Heart left ventricle (tissue), 16 donors: ENCODE measurements at regions not wholly inside any gene's neighbourhood (a gene's known extent, or its start where the extent isn't known, plus 50 kb on each side); places are given as distances from the start of the nearest gene placed in this dataset.

Experiments used
- ATAC-seq, 4 donors: fragments of 200-7000 bp; cut with Tn5 transposase; one replicate each; pipeline ENCODE4 v1.9.1; 2020 to 2022; ENCODE audit warnings: moderate library complexity in 4 of 4, mild to moderate bottlenecking in 3 of 4, moderate number of reproducible peaks in 1 of 4
- DNase-seq, 5 donors: peaks; one replicate each; pipeline ENCODE4 v3.0.0-alpha.2; 2020
- H3K27ac ChIP-seq, 12 donors: fragments of 200-600 bp; sonication (generic) in 4 of 12; one replicate each; pipeline versions ENCODE4 v1.5.0 to v1.8.0; 2016 to 2022; ENCODE audit warnings: mild to moderate bottlenecking in 2 of 12
- H3K27me3 ChIP-seq, 9 donors: fragments of 200-600 bp; sonication (generic) in 2 of 9; one replicate each; pipeline versions ENCODE4 v1.5.1 to v1.8.0; 2016 to 2022; ENCODE audit warnings: mild to moderate bottlenecking in 3 of 9
- H3K36me3 ChIP-seq, 9 donors: fragments of 200-600 bp; sonication (generic) in 2 of 9; one replicate each; pipeline versions ENCODE4 v1.5.0 to v1.8.0; 2018 to 2022; ENCODE audit warnings: mild to moderate bottlenecking in 2 of 9
- H3K4me1 ChIP-seq, 12 donors: fragments of 200-600 bp; sonication (generic) in 4 of 12; one replicate each; pipeline versions ENCODE4 v1.5.0 to v1.8.0; 2016 to 2022; ENCODE audit warnings: mild to moderate bottlenecking in 3 of 12
- H3K4me3 ChIP-seq, 12 donors: fragments of 200-600 bp; sonication (generic) in 4 of 12; one replicate each; pipeline versions ENCODE4 v1.5.0 to v1.8.0; 2017 to 2022; ENCODE audit warnings: mild to moderate bottlenecking in 9 of 12, moderate library complexity in 4 of 12
- H3K9me3 ChIP-seq, 12 donors: fragments of 200-600 bp; sonication (generic) in 4 of 12; one replicate each; pipeline versions ENCODE4 v1.5.0 to v1.8.0; 2016 to 2022; ENCODE audit warnings: mild to moderate bottlenecking in 1 of 12
- CTCF ChIP-seq, 12 donors: fragments of 200-600 bp; sonication (generic) in 4 of 12; IDR thresholded peaks; one replicate each; pipeline versions ENCODE4 v1.5.0 to v1.8.0; 2018 to 2022; ENCODE audit warnings: antibody characterized with exemption in 12 of 12, mild to moderate bottlenecking in 5 of 12
- POLR2A ChIP-seq, 2 donors: fragments of 450-650 bp; IDR thresholded peaks; one replicate each; pipeline ENCODE4 v1.6.1; 2017; ENCODE audit warnings: antibody characterized with exemption in 2 of 2, mild to moderate bottlenecking in 2 of 2, moderate library complexity in 2 of 2
- WGBS, 4 donors: extraction: QIAGEN DNeasy Blood & Tissue Kit in 2 of 4; methylation state at CpG; one replicate each; pipeline versions ENCODE4 v1.1.5 to v1.1.7; 2013 to 2018; 5-methylcytosine and 5-hydroxymethylcytosine counted together
- intact Hi-C, 10 donors: fragments of 100-400 bp; cut with DNase I; formaldehyde crosslinking; loops; one replicate each; pipeline versions ENCODE4 v1.11.1 to v1.14.2; 2022
- donor health status: ischemic (EF 13 %, LVEDD 7.1; RV severe dilation, severe dysfunction).
- donor health status: healthy with polysubstance abuse.
- donor health status: DM: no; HTN: yes; CAD: no.
- donor health status: DM: no; HTN: no; CAD: no.
- donor health status: ischemic (EF 25% LVEDD 6.9; RV normal size, moderate dysfunction).
- donor health status: ischemic (EF 25% LVEDD 5.7; RV mildly dilated, moderate dysfunction).
- donor health status: healthy.
- donor health status: DM: yes; HTN: yes; CAD: no.
- donor health status: ischemic (EF 35%, LVEDD 5.7; RV mildly dilated, moderate dysfunction).
- donor health status: nonischemic (EF 11% LVEDD 7.7; RV severe dilation, severe dysfunction).
- donor health status: DM: yes; HTN: yes; CAD: no.
- donor health status: PGD.
- donor health status: ischemic (EF 29% LVEDD 5.4; RV normal size, mild dysfunction).
- donor health status: nonischemic (EF 23%, LVEDD 6.1; RV moderate dilation, normal function).

DNA sequence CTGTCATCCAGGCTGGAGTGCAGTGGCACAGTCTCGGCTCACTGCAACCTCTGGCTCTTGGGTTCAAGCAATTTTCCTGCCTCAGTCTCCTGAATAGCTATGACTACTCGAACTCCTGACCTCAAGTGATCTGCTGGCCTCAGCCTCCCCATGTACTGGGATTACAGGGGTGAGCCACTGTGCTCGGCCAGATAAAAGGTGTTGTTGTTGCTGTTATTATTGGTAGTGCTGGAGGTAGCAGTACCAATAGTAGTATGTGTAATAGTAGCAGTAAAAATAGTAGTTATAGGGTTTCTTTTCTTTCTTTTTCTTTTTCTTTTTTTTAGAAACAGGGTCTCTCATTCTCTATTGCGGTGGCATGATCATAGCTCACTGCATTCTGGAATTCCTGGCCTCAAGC is 592.1 kb downstream of the ARAP2 start:
- no peak overlapping the region for H3K27ac ChIP-seq
- ATAC-seq (no peak), DNase-seq (no peak)
- H3K9me3 ChIP-seq, result no peaks in the 10 kb centered on the region
- H3K27me3 ChIP-seq, result no peaks in the 10 kb centered on the region
- no peaks in the 10 kb centered on the region for H3K36me3 ChIP-seq
- no peak overlapping the region for H3K4me3 ChIP-seq
- TF ChIP-seq POLR2A (IDR thresholded peaks at IDR 0.05) (no peak), CTCF (IDR thresholded peaks at IDR 0.05) (no peak)
- WGBS, 4 donors, result 64 to 73% (median 72%) methylated on average over 4 of the region's 4 CpGs
- intact Hi-C loops, result no loop called here
- H3K4me1 ChIP-seq, result no peaks in the 10 kb centered on the region

- H3K27me3 ChIP-seq, result no peaks in the 10 kb centered on the region
- no peak for DNase-seq
- H3K27ac ChIP-seq, result no peak overlapping the region
- ATAC-seq, result no peak
- no peaks in the 10 kb centered on the region for H3K9me3 ChIP-seq
- intact Hi-C loops, result no loop called here
- H3K36me3 ChIP-seq, result no peaks in the 10 kb centered on the region
- TF ChIP-seq POLR2A (IDR thresholded peaks at IDR 0.05), result no peak
- TF ChIP-seq CTCF (IDR thresholded peaks at IDR 0.05), result no peak
- no peak overlapping the region for H3K4me3 ChIP-seq
- no peaks in the 10 kb centered on the region for H3K4me1 ChIP-seq
These were observed 590.9 kb downstream of the ARAP2 start for GRCh38 chr4:35653451-35653850.

DNA sequence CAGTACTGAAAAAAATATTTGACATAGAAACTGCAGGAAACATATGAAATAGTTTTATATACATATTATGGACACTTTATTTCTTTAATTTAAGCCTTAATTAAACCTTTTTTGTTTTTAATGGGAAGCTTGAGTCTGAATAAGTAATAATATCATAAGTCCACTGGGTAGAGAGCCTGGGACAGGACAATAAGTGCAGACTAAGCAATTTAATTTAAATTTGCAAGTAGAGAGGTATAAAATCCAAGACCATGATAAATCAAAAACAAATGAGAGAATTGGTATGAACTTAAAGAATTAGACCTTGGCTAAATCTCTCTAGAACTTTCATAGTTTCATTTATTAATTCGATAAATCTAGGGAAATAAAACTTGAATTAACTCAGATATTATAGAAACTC is 571.2 kb downstream of the ARAP2 start:
- WGBS, 4 donors, result 58 to 67% (median 67%) methylated on average over 1 of the region's 1 CpG
- Histone ChIP-seq H3K36me3 (no peaks in the 10 kb centered on the region), H3K27me3 (no peaks in the 10 kb centered on the region), H3K9me3 (no peaks in the 10 kb centered on the region), H3K4me3 (no peak overlapping the region), H3K27ac (no peak overlapping the region), H3K4me1 (no peaks in the 10 kb centered on the region)
- no peak for TF ChIP-seq POLR2A (IDR thresholded peaks at IDR 0.05)
- TF ChIP-seq CTCF (IDR thresholded peaks at IDR 0.05), result no peak
- DNase-seq, result no peak
- ATAC-seq, result no peak
- intact Hi-C loops, result no loop called here

DNA sequence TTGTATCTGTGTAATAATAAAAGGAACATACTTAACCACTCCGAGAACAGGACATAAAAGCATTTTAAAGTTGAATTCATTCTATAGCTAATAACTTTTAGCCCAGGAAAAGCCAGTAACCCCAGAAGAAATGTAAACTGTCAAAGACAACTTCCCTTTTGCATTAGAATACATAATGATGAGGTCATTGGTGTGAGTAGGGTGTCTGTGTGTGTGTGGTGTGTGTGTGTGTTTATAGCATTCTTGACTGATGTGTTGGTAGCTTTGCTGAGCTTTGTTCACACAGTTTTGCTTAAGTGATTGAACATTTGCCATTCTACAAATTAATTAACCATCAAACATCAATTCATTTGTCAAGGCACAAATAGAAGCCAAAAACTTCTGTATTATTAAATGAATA is 559.6 kb downstream of the ARAP2 start:
- no peaks in the 10 kb centered on the region for H3K4me1 ChIP-seq
- H3K27me3 ChIP-seq, result no peaks in the 10 kb centered on the region
- TF ChIP-seq CTCF (IDR thresholded peaks at IDR 0.05), result no peak
- no peak for TF ChIP-seq POLR2A (IDR thresholded peaks at IDR 0.05)
- 77 to 87% (median 83%) methylated on average over 1 of the region's 1 CpG for WGBS, 4 donors
- peaks cover 0 to 8% (median 0%) of the 10 kb centered on the region in 12 donors for H3K9me3 ChIP-seq
- no peak for DNase-seq
- intact Hi-C loops, result no loop called here
- no peak overlapping the region for H3K4me3 ChIP-seq
- no peak overlapping the region for H3K27ac ChIP-seq
- no peak for ATAC-seq
- H3K36me3 ChIP-seq, result no peaks in the 10 kb centered on the region
